8988T (cell line): ENCODE measurements at regions not wholly inside any gene's neighbourhood (a gene's known extent, or its start where the extent isn't known, plus 50 kb on each side); places are given as distances from the start of the nearest gene placed in this dataset.
"Not testable (repeated sequence)": the region's sequence is repeated elsewhere in the genome, so short reads cannot be mapped to it uniquely, and the experiment has no call there.

Source experiments
- DNase-seq: peaks from one replicate; pipeline ENCODE4 v3.0.0; 2011

GRCh38 chr5:27996665-27997064 is 958.3 kb upstream of the CDH9 start:
- no peak for DNase-seq

- no peak for DNase-seq
Measured at GRCh38 chr5:27995867-27996266, 957.5 kb upstream of the CDH9 start.

DNA sequence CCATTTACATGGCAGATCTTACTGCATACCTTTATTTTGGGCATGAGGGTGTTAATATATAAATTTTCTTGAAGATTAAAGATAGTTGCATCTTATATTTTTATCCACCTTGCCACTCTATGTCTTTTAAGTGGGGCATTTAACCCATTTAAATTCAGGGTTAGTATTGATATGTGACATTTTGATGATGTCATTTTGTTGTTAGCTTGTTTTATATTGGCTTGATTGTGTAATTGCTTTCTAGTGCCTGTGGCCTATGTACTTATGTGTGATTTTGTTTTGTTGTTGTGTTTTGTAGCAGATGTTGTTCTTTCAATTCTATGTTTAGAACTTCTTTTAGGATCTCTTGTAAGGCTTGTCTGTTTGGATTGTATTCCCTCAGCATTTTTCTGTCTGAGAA is 939.9 kb upstream of the CDH9 start:
- DNase-seq = no peak

DNA sequence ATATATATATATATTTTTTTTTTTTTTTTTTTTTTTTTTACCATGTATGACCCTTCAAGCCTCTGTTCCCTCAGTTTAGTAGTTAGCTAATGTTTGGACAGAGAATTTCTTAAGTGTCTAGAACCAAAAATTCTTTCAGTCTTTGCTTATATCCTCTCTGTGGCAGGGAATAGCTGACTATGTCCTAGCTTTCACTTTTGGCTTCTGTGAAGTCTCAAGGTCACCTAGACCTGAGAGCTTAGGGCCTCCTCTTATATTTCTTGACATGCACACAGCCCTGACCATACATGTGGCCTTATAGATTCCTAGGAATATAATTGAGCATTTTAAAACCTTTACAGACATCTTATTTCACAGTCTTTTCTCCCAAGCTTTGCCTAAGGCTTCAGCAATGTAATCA is 930.8 kb upstream of the CDH9 start:
- DNase-seq = no peak

DNA sequence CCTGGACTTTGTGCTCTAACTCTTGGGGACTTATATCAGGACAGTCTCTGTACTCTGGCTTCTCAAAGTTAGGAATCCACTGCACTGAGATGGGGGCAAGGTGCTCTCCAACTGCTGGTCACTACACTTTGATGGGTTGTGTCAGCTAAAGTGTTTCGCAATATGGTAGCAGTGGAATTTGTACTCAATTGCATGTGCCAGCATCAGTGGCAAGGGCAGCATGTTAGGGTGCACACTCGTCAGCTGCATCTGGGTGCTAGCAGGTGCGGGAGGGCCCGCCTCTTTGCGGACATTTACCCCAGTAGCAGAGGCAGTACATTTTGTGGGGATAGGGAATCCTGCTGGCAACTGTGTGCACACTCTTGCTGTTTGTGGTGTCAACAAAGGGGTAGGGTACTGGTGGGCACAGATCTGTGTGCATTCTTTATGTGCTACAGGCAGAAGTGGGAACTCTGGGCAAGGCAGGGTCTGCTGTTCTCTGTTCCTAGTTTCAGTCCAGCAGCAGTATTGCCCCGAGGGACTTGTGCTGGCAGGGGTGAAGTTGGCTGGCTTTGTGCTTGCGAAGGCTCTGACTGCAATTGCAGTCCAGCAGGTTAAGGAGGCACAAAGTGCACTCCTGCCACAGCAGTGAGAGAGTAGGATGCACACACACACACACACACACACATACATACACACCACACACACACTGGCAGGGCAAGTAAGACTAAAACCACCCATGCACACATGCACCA is 924.8 kb upstream of the CDH9 start:
- DNase-seq = no peak

DNA sequence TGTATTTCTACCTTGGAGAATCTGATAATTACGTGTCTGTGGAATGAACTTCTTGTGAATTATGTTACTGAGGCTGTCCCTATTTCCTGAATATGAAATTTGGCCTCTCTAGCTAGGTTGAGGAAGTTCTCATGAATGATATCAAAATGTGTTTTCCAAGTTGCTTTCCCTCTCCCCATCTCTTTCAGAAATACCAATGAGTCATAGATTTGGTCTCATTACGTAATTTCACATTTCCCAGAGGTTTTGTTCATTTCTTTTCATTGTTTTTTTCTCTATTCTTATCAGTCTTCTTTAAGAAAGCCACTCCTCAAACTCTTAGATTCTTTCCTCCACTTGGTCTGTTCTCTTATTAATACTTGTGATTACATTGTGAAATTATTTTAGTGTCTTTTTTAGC is 923.8 kb upstream of the CDH9 start:
- DNase-seq = no peak

GRCh38 chr5:27947088-27947487 is 908.7 kb upstream of the CDH9 start:
- no peak for DNase-seq

- DNase-seq = no peak
Measured at GRCh38 chr5:27944471-27944870, 906.1 kb upstream of the CDH9 start.

DNA sequence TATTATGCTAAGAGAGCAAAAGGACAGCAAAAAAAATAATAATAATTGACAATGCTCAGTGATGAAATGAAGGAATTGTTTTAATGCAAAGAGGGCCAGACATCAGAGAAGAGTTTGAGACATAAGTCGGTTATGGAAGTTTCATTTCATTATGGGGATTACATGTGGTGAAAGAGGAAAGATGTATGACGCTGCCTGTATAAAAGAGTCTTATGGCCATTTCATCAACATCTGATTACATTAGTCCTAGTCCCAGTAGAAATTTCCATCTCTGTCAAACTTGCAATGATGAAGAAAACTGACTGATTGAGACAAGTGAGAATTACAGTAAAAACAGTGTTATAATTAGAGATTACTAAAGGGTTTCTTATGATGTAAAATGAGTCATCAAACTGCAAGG is 900.6 kb upstream of the CDH9 start:
- no peak for DNase-seq

GRCh38 chr5:27928060-27928459 is 889.7 kb upstream of the CDH9 start:
- no peak for DNase-seq

DNA sequence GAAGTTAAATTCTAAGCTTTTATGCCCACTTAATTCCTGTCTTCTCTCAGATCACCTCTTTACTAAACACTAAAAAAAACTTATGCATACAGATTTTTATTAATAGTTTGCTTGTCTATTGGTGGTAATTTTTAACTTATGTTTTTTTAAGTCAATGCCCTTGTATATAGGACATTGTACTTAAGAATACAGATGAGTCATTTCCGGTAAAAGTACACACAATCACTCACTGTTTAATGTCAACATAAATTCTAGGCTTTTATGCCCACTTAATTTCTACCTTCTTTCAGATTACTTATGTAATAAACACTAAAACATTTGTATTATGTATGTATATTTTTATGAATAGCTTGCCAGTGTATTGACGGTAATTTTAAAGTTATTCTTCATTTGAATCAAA is 872.8 kb upstream of the CDH9 start:
- no peak for DNase-seq

- DNase-seq = no peak
Measured at GRCh38 chr5:27908341-27908740, 870.0 kb upstream of the CDH9 start.

GRCh38 chr5:27906931-27907601 is 868.7 kb upstream of the CDH9 start:
- no peak for DNase-seq

DNA sequence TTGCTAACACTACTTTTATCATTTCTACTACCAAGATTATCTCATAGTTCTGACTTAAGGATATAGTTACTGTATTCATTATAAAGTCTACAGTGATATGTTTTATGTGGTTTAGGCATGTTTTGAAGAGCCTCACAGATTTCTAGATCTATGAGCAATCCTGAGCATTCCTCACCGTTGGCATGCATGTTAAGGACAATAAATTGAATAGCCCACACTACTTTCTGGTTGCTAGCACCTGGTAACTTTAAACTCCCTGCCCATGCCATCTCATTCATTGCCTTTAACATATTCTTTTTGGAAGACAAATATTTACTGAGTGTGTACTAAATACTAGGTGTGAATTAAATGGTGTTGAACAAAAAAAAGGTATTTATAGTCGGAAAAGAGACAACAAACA is 868.1 kb upstream of the CDH9 start:
- no peak for DNase-seq

DNA sequence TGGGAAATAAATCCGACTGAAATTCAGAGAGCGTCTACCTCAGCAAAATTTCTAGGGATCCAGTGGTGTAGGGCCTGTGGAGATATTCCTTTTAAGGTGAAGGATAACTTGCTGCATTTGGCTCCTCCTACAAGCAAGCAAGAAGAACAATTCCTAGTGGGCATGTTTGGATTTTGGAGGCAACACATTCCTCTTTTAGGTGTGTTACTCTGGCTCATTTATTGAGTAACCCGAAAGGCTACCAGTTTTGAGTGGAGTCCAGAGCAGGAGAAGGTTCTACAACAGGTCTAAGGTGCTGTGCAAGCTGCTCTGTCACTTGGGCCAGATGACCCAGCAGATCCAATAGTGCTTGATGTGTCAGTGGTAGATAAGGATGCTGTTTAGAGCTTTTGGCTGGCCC is 862.4 kb upstream of the CDH9 start:
- DNase-seq = no peak

DNA sequence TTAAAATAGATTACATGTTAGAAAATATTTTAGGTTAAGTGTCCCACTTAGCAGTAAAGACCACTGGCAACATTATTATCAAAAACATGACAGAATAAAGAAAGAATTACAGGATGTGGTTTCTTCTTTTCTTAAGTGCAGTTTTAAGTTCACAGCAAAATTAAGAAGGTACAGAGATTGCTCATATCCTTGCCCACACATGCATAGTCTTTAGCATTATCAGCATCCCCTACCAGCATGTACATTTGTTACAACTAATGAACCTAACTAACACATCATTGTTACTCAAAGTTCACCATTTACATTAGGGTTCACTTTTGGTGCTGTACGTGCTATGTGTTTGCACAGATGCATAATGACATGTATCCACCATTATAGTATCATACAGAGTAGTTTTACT is 837.7 kb upstream of the CDH9 start:
- DNase-seq = no peak

- no peak for DNase-seq
Measured at GRCh38 chr5:27875148-27875547, 836.8 kb upstream of the CDH9 start.

DNA sequence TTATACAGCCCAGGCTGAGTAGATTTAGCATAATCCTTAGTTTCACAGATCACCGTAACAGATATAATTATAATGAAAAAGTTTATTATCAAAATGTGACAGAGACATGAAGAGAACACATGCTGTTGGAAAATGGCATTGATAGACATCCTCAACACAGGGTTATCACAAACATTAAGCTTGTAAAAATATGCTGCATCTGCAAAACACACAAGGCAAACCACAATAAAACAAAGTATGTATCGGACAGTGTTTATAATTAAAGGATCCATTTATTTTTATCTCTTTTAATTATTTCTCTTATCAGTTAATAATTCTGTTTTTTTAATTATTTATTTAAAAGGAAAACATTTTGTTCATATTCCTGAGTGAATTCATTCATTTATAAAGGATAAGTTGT is 829.9 kb upstream of the CDH9 start:
- DNase-seq = no peak

GRCh38 chr5:27855491-27855890 is 817.1 kb upstream of the CDH9 start:
- DNase-seq = no peak

DNA sequence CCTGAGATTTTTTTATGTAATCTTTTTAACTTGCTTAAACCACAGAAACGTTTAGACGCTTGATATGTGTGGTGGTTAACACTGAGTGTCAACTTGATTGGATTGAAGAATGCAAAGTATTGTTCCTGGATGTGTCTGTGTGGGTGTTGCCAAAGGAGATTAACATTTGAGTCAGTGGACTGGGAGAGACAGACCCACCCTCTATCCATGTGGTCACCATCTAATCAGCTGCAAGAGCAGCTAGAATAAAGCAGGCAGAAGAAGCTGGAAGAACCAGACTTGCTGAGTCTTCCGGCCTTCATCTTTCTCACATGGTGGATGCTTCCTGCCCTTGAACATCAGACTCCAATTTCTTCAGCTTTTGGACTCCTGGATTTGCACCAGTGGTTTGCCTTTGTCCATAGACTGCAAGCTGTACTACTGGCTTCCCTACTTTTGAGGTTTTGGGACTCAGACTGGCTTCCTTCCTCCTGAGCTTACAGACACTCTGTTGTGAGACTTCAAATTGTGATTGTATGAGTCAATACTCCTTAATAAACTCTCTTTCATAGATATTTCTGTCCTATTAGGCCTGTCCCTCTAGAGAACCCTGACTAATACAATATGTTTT is 816.0 kb upstream of the CDH9 start:
- no peak for DNase-seq

DNA sequence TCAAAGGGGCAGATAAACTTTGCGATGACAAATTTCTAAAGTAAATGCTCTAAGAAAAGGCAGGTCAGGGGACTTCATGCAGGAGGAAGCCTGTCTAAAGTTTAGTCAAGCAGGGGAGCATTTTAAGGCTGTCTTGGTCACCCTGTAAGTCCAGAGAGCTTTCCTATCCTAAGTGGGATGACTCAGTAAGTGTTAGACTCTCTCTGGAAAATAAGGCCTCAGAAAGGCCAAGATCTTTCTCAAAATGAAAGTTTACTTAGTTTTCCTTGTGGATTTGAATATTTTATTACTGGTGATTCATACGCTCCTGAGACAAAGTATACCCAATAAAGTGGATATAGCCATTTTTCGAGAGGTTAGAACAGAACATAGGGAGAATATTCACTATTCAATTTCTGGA is 806.9 kb upstream of the CDH9 start:
- DNase-seq = no peak

GRCh38 chr5:27836704-27837103 is 798.3 kb upstream of the CDH9 start:
- not testable (repeated sequence) for DNase-seq

GRCh38 chr5:27832886-27833285 is 794.5 kb upstream of the CDH9 start:
- no peak for DNase-seq

- no peak for DNase-seq
Measured at GRCh38 chr5:27830546-27830945, 792.2 kb upstream of the CDH9 start.

GRCh38 chr5:27821681-27822080 is 783.3 kb upstream of the CDH9 start:
- no peak for DNase-seq
